ENCODE measurements at regions not wholly inside any gene's neighbourhood (a gene's known extent, or its start where the extent isn't known, plus 50 kb on each side); places are given as distances from the start of the nearest gene placed in this dataset.

DNA sequence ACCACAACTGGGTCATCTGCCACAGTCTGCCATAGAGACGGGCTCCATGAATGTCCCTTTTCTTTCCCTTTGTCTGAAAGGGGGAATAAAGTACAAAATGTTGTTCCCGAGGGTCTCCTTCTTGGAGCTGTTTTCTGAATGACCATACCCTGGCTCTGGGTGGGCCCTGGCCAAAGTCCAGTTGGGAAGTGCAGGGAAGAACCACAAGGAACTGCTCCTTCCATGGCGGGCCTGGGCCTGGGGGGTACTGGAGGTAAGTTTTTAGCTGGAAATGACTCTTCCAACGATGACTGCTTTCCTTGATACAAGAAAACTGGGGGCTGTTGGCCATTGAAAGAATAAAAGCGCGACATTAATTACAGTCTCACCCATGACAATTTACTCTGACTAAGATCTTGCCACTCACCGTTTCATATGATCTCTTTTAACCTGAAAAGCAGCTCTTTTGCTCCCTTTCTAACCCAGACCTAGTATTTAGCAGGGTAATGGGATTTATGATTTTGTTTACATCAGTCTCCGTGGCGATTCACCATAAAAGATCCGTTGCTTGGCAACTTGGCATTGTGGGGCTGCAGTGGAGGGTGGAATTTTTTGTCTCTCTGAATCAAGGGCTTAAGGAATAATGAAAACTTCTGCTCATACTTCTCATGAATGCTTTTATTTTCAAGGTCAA lies 89.2 kb upstream of the PTCH1 start:
- no peaks in the 10 kb centered on the region for H3K36me3 ChIP-seq (replicated peaks; ENCODE audit: insufficient read depth, low read depth)
- TF ChIP-seq EZH2 (IDR thresholded peaks at IDR 0.05; ENCODE audit: borderline replicate concordance) (no peak), CTCF (IDR thresholded peaks at IDR 0.05; ENCODE audit: poor library complexity) (no peak), EZH2phosphoT487 (IDR thresholded peaks at IDR 0.05; ENCODE audit: low read depth, severe bottlenecking, unreplicated experiment) (no peak)
- no peaks in the 10 kb centered on the region for H3K79me2 ChIP-seq
- H3K9me2 ChIP-seq (replicated peaks; ENCODE audit: insufficient read depth), result no peaks in the 10 kb centered on the region
- H2AFZ ChIP-seq, result no peak overlapping the region
- 60% methylated on average over 10 of the region's 10 CpGs for WGBS (ENCODE audit: low lambda C conversion rate, missing lambda C conversion rate)
- peak overlapping the region; percentile 80 for H3K27ac ChIP-seq
- H3K4me2 ChIP-seq, result peak overlapping the region; percentile 44
- no peak overlapping the region for H3K4me3 ChIP-seq
- H4K20me1 ChIP-seq (ENCODE audit: insufficient read depth, poor library complexity, severe bottlenecking), result no peaks in the 10 kb centered on the region
- DNase-seq (ENCODE audit: low spot score), result peak; percentile 59
- H3K4me1 ChIP-seq (ENCODE audit: insufficient read depth), result peaks cover 13% of the 10 kb centered on the region
- no peaks in the 10 kb centered on the region for H3K27me3 ChIP-seq
- H3K9me3 ChIP-seq (ENCODE audit: low read depth), result no peaks in the 10 kb centered on the region

DNA sequence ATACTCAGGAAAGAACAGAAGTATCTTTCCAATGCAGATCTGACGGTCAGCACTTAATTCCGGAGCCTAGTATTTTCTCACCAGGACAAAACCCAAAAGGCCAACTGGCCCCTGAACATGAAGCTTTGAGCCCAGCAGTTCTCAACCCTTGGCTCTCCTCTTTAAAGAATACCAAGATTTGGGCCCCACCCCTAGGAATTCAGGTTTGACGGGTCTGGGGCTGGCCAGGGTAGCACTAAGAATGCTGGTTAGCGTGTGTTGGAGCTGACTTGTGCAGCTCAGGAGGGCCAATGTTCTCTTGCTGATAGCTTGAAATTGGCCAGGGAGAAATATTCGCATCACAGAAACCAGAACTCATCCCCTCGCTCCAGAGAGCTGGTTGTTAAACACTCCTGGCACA lies 88.3 kb upstream of the PTCH1 start:
- Histone ChIP-seq H3K4me1 (ENCODE audit: insufficient read depth) (peaks cover 13% of the 10 kb centered on the region), H3K27ac (no peak overlapping the region), H3K27me3 (no peaks in the 10 kb centered on the region), H2AFZ (no peak overlapping the region), H3K9me2 (replicated peaks; ENCODE audit: insufficient read depth) (no peaks in the 10 kb centered on the region), H3K4me3 (no peak overlapping the region), H3K79me2 (no peaks in the 10 kb centered on the region), H3K4me2 (no peak overlapping the region), H3K9me3 (ENCODE audit: low read depth) (no peaks in the 10 kb centered on the region), H4K20me1 (ENCODE audit: insufficient read depth, poor library complexity, severe bottlenecking) (no peaks in the 10 kb centered on the region), H3K36me3 (replicated peaks; ENCODE audit: insufficient read depth, low read depth) (no peaks in the 10 kb centered on the region)
- WGBS (ENCODE audit: low lambda C conversion rate, missing lambda C conversion rate), result 75% methylated on average over 6 of the region's 6 CpGs
- DNase-seq (ENCODE audit: low spot score), result no peak
- TF ChIP-seq CTCF (IDR thresholded peaks at IDR 0.05; ENCODE audit: poor library complexity) (no peak), EZH2phosphoT487 (IDR thresholded peaks at IDR 0.05; ENCODE audit: low read depth, severe bottlenecking, unreplicated experiment) (no peak), EZH2 (IDR thresholded peaks at IDR 0.05; ENCODE audit: borderline replicate concordance) (no peak)

- TF ChIP-seq EZH2 (IDR thresholded peaks at IDR 0.05; ENCODE audit: borderline replicate concordance), result no peak
- TF ChIP-seq EZH2phosphoT487 (IDR thresholded peaks at IDR 0.05; ENCODE audit: low read depth, severe bottlenecking, unreplicated experiment), result no peak
- TF ChIP-seq CTCF (IDR thresholded peaks at IDR 0.05; ENCODE audit: poor library complexity), result no peak
- Histone ChIP-seq H3K27me3 (no peaks in the 10 kb centered on the region), H3K36me3 (replicated peaks; ENCODE audit: insufficient read depth, low read depth) (no peaks in the 10 kb centered on the region), H3K4me2 (no peak overlapping the region), H3K27ac (no peak overlapping the region), H3K4me1 (ENCODE audit: insufficient read depth) (no peaks in the 10 kb centered on the region), H3K4me3 (no peak overlapping the region), H3K9me2 (replicated peaks; ENCODE audit: insufficient read depth) (no peaks in the 10 kb centered on the region), H2AFZ (no peak overlapping the region), H3K79me2 (no peaks in the 10 kb centered on the region), H3K9me3 (ENCODE audit: low read depth) (no peaks in the 10 kb centered on the region), H4K20me1 (ENCODE audit: insufficient read depth, poor library complexity, severe bottlenecking) (no peaks in the 10 kb centered on the region)
- 87% methylated on average over 2 of the region's 2 CpGs for WGBS (ENCODE audit: low lambda C conversion rate, missing lambda C conversion rate)
- DNase-seq (ENCODE audit: low spot score), result no peak
These were observed 81.5 kb upstream of the PTCH1 start for GRCh38 chr9:95598236-95598635.
